Left lobe of liver (tissue), 2 donors: ENCODE measurements at regions not wholly inside any gene's neighbourhood (a gene's known extent, or its start where the extent isn't known, plus 50 kb on each side); places are given as distances from the start of the nearest gene placed in this dataset.
A peak's percentile ranks its signal among the peaks of the same experiment; 100 is the strongest.

Experiments used
- ATAC-seq: fragments of 200-7000 bp; cut with Tn5 transposase; one replicate; pipeline ENCODE4 v1.9.1; 2020; ENCODE audit warnings: mild to moderate bottlenecking, moderate library complexity
- DNase-seq: peaks from one replicate; pipeline ENCODE4 v3.0.0-alpha.2; 2020; ENCODE audit warnings: low spot score
- donor health status: DM: no; HTN: no; CAD: no; lungs with moderate emphysema.
- donor health status: DM: no; HTN: yes; CAD: no.

DNA sequence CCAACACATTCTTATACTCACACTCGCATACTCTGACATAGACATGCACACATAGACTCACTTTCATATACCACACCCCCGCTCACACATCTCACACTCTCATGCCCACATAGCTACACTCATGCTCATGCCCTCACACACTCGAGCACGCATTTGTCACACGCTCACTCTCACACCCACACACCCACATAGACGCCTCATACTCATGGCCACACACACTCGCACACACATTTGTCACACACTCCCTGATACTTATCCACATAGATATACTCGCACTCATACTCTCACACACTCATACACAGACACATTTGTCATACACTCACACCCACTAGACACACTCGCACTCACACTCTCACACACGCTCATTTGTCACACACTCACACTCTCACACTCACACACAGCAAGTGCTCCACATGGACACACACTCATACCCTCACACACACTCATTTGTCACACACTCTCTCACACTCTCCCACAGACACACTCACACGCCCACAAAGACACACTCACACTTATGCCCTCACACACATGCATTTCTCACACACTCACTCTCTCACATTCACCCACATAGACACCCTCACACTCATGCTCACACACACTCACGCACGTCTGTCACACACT, 50.9 kb downstream of the TNP1 start:
- DNase-seq (no peak), ATAC-seq (no peak)

DNA sequence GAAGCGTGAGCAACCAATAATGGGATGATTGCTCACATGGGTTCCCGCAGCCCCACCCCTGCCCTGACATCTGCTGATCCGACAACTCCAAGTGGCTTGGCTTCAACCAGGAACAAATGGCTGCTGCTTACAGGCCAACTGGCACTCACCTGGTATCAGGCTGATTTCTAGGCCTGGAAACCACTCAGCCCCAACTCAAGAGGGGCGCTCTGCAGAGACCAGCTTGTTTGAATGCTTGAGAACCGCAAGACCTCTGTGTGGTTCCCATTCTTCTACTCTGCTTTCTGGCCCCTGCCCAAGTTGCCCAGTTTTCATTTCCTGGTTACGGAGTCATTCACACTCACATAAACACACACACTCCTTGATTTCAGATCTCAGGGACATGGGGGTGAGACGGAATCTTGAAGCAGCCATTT, 52.0 kb downstream of the TNP1 start:
- ATAC-seq (no peak), DNase-seq (no peak)

DNA sequence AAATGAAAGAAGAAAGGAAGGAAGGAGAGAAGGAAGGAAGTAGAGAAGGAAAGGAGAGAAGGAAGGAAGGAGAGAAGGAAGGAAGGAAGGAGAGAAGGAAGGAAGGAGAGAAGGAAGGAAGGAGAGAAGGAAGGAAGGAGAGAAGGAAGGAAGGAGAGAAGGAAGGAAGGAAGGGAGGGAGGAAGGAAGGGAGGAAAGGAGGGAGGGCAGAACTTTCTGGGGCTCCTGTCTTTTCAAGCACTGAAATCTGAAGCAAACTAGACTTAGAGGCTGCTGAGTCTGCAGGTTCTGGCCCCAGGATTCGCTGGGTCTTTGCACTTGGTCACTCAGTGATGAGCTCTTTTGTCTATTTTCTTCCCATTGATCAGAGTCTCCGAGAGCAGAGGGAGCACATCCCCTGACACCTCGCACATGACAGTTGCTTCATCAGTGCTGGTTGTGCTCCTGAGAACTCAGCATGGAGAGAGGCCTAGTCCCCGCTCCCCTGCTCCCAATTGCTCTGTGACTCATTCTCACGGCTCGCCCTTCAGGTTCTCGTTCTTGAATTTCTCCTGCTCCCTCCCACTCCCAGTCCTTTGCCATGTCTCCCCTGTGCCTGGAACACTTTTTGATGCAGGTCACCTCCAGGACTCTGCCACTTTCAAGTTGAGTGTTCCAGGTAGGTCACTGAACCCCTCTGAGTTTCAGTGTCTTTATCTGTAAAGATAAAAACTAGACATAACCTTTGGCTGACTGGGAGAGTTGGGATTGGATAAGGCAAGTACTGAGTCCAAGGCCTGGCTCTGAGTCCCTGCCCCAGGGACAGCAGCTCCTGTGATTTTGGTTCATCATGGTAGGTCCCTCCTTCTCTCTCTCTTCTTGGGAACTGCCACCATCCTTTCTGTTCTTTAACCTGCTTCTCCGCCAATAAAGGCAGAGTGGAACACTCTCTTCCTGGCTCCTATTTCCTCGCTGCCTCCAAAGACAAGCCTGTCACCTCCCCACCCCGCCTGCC, 55.2 kb downstream of the TNP1 start:
- ATAC-seq: peak; percentile 47
- no peak for DNase-seq

DNA sequence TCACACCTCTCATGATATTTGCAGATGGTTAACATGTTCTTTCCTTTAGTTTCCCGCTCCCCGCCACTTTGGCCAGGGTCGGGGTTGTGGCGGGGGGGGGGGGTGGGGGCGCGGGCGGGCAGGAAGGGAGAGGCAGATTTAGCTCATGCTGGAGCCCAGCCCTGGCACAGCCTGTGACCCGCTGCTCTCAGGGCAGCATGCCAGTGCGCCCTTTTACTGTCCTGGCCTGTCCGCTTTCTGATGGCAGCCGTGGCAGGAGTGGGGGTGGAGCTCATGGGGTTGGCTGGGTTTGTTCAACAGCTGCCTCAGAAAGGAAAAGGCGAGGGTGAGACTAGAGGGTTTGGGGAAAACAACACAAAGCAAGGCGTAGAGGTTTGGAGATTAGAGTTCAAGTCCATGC, 56.1 kb downstream of the TNP1 start:
- ATAC-seq (peak; percentile 94), DNase-seq (peak; percentile 80)

DNA sequence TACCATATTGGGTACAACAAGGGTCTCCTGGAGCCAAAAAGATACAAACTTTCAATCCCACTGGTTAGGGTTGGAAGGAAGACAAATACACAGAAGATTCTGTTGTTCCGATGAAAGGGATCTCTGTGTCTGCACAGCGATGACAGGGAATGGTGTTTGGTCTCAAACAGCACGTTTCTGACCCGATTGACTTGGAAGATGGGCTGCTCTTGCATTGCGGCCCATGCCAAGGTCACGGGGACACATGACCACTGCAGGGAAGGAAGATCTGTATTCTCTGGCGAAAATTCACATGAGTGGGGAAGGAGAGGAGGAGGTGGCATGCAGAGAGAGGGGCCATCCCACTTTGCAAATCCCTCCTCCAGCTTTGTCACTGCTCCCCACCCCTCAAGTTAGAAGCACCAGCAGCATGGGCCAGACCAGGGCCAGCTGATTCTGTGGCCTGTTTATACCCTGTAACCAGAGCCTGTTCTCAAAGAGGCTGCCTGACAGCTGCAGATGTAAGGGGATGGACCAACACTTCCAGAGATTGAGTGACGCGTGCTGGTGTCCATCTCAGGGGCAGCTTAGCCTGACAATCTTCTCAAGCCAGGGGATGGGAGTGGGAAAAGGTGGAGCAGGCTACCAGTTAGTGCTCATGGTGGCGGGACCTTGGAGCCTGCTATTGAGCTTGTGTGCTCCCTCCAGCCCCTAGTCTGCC, 57.2 kb downstream of the TNP1 start:
- ATAC-seq (no peak), DNase-seq (no peak)

DNA sequence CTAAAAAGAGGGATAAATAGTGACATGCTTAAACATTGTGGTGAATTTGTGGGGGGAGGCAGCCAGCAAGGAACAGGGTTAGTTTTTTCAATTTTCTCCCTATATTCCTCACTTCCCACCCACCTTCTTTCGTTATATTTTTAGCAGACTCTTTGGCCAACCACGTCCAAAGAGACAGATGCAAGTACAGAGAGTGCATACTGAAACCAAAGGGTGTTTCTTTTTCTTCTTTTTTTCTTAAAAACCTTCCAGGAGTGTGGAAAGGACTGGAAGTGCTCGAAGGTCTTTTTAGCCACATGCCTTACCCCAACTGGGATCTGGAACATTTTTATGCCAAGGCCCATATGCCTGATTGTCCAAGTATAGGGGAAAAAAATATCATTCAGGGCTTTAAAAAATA, 59.0 kb downstream of the TNP1 start:
- ATAC-seq: no peak

DNA sequence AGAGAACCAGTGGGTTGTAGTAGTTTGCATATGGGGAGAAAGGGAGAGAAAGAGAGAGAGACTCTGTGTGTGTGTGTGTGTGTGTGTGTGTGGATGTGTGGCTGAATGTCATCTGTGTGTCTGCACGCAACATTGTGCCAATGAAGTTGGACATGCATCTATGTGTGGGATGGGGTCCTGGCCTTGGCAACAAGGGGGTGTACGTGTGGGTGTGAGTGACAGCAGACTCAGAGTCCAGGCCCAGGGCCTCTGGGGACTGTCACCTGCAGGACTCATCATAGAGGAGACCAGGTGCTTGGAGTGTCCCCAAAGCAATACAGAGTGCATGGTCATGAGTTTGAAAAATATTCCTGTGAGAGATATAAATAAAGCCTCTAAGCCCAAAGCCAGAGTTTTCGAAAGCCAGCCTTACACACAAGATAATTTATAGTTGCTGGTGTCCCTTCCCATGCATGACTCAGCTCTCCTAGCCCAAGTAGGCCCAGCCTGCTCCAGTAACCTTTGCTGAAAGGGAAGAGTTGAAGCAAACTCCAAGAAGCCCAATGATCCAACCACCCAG, 59.9 kb downstream of the TNP1 start:
- no peak for DNase-seq

More for the DNA sequence above, 59.0 kb downstream of the TNP1 start:
- DNase-seq: no peak

DNA sequence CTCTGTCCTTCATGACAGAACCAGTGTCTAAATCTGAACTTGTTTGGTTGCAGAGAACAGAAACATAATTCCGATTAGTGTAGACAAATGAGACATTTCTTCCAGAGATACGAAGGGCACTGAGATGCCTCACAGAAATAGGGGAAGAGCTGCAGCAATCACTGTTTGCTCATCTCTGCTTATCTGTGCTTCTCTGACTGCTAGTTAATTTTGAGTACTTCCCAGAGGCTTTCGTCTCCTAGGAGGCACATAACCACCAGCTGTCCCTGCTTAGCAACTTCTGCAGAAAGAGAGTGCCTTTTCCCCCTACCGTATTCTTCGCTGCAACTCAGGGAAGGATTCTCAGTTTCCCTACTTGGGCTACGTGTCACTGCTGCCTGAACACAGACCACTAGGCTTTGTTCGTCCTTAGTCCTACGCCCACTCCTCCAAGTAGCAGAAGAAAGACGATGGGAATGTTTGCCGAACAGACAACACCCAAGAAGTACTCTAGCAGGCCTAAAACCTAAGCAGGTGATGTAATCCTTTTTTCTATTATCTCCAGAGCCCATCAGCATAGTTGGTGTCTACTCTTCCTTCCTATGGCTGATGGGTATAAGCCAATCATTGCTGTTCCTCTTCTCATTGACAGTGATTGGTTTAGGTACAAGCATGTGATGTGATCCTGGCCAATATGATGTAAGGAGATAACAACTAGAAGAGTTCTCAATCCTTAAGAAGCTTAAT, 63.6 kb downstream of the TNP1 start:
- ATAC-seq (no peak), DNase-seq (no peak)

More for the DNA sequence above, 59.9 kb downstream of the TNP1 start:
- ATAC-seq: no peak

DNA sequence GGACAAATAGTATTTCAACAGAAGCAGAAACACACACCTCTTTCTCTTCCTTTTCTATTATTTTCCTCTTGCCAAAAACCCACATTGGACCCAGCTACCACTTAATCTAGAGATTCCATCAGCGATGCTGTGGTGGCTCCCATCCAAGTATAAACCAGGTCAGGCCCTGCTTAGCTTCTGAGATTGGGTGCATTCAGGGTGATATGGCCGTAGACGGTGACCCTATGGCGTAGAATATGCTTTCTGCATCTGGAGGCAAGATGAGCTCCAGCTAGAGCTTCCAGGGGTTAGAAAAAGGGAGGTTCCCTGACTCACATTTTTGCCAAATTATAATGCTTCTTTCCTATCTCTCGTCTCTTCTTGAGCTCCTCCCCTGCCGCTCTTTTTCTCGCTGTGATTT, 66.5 kb downstream of the TNP1 start:
- DNase-seq (no peak), ATAC-seq (no peak)

DNA sequence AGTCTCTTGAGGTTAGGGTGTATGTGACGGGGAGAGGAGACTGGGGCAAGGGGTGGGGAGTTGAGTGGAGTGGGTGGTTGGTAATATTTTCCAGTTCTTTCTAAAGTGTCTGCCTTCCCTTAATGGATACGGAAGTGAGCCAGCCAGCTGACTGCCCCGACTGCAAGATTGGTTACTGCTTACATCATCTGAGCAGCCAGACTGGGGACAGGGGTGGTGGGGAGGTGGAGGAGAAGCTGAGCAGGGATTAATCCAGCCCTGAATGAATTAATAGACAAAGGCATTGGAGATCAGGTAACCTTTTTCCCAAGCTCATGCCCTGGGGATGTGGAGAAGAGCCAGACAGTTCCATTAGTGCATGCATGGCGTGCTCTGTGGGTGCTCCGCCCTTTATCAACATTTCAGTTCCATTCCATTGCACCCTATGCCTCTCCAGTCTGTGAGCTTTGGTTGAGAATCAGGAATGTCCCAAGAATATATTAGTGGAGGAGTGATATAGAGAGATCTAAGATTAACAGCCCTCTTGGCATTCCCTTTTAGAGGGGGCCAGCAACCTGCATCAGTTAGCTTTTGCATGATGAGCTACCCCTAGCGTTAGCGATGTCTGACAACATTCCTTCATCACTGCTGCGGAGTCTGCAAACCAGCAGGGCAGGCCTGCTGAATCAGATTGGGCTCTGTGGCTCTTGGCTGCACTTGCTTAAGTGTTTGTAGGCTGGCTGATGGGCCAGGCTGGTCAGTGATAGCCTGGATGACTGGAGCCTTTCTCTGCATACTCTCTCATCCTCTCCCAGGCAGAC, 67.4 kb downstream of the TNP1 start:
- no peak for DNase-seq
- no peak for ATAC-seq

DNA sequence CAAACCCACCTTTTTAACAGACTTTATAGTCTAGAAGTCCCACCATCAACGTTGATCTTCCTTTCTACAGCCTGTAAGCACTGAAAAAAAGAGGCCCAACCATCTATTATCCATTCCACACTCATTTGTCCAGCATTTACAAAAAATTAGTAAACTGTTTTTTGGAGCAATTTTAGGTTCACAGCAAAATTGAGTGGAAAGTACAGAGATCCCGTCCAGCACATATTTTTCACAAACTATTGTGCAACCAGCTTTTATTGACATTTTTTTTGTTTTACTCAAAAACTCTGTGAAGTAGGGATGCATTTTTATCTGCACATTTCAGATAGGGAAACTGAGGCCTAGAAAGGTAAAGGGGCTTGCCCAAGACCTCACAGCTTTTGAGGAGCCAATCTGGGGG, 68.6 kb downstream of the TNP1 start:
- ATAC-seq (no peak), DNase-seq (no peak)

DNA sequence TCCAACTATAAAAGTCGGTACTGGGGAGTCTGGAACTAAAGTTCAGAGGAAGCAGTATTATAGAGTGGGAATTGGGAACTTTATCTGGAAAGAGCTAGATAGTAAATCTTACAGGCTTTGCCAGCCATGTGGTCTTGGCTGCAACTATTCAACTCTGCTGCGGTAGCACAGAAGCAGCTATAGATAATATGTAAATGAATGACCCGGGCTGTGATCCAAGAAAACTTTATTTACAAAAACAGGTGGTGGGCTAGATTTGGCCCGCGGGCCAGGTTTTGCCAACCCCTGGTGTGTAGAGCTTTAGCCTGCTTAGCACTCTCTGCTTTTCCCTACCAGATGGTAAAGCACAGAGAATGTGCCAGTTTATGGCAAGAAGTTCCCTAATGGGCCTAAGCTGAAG, 70.8 kb downstream of the TNP1 start:
- no peak for ATAC-seq

DNA sequence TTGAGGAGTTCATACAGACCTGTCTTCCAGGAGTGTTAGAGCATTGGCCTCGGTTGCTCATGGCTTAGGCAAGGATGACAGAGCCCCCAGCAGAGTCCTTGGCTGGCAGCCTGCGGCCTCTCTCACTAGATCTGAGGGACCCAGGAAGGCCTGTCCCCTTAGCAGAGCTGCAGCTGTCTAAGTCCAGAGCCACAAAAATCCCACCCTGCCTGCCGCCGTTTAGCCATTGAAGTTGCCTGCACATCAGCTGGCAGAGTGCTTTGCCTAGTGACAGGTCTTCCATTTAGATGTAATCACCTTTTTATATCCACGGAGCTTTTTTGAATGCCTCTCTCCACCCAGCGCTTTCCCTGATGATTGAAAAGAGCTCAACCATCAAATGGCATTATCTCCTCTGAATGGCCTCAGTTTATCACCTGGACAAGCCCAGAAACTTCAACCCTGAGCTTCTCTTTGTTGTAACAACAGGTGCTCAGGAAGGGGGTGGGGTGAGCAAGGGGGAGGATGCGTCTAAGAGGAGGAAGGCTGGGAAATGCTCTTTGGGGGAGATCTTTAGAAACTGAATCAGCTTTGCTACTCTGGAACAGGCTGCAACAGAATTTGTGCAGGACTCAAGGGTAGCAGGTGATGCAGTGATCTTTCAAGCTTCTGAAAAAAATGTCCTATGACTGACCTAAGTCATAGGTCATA, 71.9 kb downstream of the TNP1 start:
- DNase-seq (no peak), ATAC-seq (no peak)

More for the DNA sequence above, 70.8 kb downstream of the TNP1 start:
- DNase-seq: no peak

DNA sequence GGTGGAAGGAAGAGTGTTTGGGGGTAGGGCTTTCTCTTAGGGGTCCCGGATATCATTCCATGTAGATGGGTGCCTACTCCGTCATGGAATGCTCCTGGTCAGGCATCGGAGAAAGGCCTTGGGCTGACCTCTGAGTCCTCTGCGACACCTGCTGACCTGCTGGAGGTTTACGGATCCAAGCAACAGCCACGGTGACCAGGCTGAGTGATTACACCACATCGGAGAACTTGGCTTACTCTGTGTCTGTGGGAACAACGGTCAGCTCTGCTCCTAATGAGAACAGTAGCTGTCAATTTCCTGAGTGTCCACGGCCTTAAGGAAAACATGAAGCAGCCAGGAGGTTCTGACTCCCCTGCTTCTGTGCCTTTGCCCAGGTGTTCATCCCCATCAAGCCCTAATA, 73.2 kb downstream of the TNP1 start:
- DNase-seq (peak; percentile 54), ATAC-seq (peak; percentile 96)

DNA sequence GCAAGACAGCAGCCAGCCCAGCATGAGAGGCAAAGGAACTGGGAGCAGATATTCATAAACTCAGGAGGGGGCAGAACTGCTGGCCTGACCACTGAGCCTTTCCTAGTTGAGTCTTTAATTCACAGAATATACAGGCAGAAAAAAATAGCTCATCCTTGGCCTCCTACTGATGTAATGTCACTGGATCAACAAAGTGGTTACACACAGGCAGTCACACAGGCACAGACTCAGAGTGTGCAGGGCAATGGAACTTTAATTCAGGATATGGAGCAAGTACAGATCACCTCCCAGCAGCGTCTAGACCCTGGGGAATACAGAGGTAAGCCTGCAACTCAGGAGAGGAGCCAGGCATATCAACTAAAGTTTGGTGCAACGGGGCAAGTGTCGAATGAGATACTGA, 75.4 kb downstream of the TNP1 start:
- ATAC-seq (no peak), DNase-seq (no peak)

DNA sequence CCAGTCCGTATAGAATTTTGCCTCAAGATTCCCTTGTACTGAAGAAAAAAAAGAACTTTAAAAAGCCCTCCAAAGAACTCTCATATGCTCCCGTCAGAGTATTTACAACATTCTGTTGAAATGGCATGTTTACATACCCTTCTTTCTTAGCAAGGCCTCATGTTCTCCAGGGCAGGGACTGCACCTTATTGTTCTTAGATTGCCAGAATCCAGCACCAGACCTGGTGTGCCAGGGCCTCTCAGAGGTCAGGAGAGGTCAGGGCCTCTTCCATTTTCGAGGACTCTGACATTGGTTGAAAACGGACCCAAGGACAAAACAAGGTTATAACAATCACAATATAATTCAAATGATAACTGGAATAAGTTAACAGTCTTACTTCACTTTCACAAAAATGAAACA, 78.2 kb downstream of the TNP1 start:
- DNase-seq (no peak), ATAC-seq (no peak)

DNA sequence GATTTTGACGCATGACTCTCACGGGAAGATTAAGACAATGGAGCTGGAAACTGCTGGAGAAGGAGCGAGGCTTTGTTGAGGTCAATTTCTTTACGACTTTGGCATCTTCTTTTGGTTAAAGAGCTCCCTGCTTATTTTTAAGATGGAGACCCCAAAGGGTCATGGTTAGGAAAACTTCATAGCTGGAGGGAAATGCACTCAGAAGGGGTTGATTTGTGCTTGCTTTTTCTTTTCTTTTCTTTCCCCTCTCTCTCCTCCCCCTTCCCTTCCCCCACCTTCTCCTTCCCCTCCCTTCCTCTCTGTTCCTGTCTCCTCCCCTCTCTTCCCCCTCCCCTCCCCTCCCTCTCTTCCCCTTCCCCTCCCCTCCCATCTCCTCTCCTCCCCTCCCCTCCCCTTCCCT, 79.0 kb downstream of the TNP1 start:
- ATAC-seq (no peak), DNase-seq (no peak)

DNA sequence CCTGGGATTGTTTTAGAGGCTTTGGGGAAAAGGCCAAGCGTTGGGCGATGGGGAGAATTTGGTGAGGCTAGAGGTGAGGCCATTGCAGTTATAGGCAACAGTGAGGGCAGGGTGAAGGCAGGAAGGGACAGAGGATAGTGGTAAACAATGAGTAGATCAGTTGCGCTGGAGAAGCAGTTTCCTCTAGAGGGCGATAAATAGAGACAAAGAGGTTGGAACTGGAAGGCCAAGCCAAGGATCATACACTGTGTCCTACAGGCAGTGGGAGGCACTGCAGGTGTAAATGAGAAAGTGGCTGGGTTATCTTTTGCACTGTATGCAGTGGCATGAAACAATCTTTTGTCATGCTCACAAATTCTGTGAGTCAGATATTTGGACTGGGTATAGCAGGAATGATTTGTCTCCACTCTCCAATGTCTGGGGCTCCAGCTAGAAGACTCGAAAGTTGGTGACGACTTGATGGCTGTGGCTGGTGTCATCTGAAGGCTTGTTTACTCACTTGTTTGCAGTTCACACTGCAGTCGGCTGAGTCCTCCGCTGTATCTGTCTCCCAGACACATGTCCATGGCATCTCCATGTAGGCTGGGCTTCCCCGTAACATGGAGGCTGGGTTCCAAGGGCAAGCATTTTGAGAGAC, 82.1 kb downstream of the TNP1 start:
- DNase-seq (peak; percentile 56), ATAC-seq (peak; percentile 100)
